ENCODE measurements at regions not wholly inside any gene's neighbourhood (a gene's known extent, or its start where the extent isn't known, plus 50 kb on each side); places are given as distances from the start of the nearest gene placed in this dataset.

GRCh38 chr1:234963180-234963903 lies 165.3 kb downstream of the TOMM20 start (continued):
- TF ChIP-seq LCORL (IDR thresholded peaks at IDR 0.05) (peak; percentile 24; the same call in 1 of the 2 replicates), LCORL (CRISPR knock-in tag; IDR thresholded peaks at IDR 0.05) (peak; percentile 78), CBFB (CRISPR knock-in tag; IDR thresholded peaks at IDR 0.05) (peak; percentile 93), NR2C2 (CRISPR knock-in tag; IDR thresholded peaks at IDR 0.05; ENCODE audit: borderline replicate concordance) (peak; percentile 75; the same call in 1 of the 2 replicates), KDM6A (CRISPR knock-in tag; IDR thresholded peaks at IDR 0.05; ENCODE audit: low read depth) (peak; percentile 33), SP5 (CRISPR knock-in tag; IDR thresholded peaks at IDR 0.05; ENCODE audit: borderline replicate concordance, low read depth) (peak; percentile 79), ZNF563 (CRISPR knock-in tag; IDR thresholded peaks at IDR 0.05) (no peak), RARG (CRISPR knock-in tag; IDR thresholded peaks at IDR 0.05; ENCODE audit: low read depth) (no peak), NFRKB (IDR thresholded peaks at IDR 0.05) (no peak), ZIK1 (CRISPR knock-in tag; IDR thresholded peaks at IDR 0.05; ENCODE audit: borderline replicate concordance, low read depth) (no peak), ZNF251 (CRISPR knock-in tag; IDR thresholded peaks at IDR 0.05) (no peak), HMGXB4 (CRISPR knock-in tag; IDR thresholded peaks at IDR 0.05; ENCODE audit: borderline replicate concordance in 1 of 2, low read depth in 1 of 2) (0 out of 4 replicates have a peak, but pooled peaks of 1 of the 2 experiments have one; percentile 55), MXD4 (CRISPR knock-in tag; IDR thresholded peaks at IDR 0.05) (no peak), BORCS8-MEF2B (CRISPR knock-in tag; IDR thresholded peaks at IDR 0.05) (peak; percentile 42), SNAPC5 (CRISPR knock-in tag; IDR thresholded peaks at IDR 0.05; ENCODE audit: borderline replicate concordance) (no peak), ZFP82 (CRISPR knock-in tag; IDR thresholded peaks at IDR 0.05; ENCODE audit: borderline replicate concordance) (no peak), XRCC5 (optimal IDR thresholded peaks at IDR 0.05; ENCODE audit: low read length) (peak; percentile 52), ZNF496 (CRISPR knock-in tag; IDR thresholded peaks at IDR 0.05; ENCODE audit: insufficient replicate concordance) (no peak), ZNF224 (CRISPR knock-in tag; IDR thresholded peaks at IDR 0.05) (no peak), ZNF709 (CRISPR knock-in tag; IDR thresholded peaks at IDR 0.05) (0 out of 2 replicates have a peak, but pooled peaks have one; percentile 14), ZNF484 (CRISPR knock-in tag; IDR thresholded peaks at IDR 0.05; ENCODE audit: borderline replicate concordance, low read depth) (no peak), NFATC3 (CRISPR knock-in tag; IDR thresholded peaks at IDR 0.05) (no peak)
- TF ChIP-seq, protein P1, sequence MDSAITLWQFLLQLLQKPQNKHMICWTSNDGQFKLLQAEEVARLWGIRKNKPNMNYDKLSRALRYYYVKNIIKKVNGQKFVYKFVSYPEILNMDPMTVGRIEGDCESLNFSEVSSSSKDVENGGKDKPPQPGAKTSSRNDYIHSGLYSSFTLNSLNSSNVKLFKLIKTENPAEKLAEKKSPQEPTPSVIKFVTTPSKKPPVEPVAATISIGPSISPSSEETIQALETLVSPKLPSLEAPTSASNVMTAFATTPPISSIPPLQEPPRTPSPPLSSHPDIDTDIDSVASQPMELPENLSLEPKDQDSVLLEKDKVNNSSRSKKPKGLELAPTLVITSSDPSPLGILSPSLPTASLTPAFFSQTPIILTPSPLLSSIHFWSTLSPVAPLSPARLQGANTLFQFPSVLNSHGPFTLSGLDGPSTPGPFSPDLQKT (CRISPR knock-in tag; IDR thresholded peaks at IDR 0.05; ENCODE audit: borderline replicate concordance): no peak
- TF ChIP-seq, protein P2, sequence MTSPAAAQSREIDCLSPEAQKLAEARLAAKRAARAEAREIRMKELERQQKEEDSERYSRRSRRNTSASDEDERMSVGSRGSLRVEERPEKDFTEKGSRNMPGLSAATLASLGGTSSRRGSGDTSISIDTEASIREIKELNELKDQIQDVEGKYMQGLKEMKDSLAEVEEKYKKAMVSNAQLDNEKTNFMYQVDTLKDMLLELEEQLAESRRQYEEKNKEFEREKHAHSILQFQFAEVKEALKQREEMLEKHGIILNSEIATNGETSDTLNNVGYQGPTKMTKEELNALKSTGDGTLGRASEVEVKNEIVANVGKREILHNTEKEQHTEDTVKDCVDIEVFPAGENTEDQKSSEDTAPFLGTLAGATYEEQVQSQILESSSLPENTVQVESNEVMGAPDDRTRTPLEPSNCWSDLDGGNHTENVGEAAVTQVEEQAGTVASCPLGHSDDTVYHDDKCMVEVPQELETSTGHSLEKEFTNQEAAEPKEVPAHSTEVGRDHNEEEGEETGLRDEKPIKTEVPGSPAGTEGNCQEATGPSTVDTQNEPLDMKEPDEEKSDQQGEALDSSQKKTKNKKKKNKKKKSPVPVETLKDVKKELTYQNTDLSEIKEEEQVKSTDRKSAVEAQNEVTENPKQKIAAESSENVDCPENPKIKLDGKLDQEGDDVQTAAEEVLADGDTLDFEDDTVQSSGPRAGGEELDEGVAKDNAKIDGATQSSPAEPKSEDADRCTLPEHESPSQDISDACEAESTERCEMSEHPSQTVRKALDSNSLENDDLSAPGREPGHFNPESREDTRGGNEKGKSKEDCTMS (CRISPR knock-in tag; conservative IDR thresholded peaks at IDR 0.05): no peak
- TF ChIP-seq, protein P3, sequence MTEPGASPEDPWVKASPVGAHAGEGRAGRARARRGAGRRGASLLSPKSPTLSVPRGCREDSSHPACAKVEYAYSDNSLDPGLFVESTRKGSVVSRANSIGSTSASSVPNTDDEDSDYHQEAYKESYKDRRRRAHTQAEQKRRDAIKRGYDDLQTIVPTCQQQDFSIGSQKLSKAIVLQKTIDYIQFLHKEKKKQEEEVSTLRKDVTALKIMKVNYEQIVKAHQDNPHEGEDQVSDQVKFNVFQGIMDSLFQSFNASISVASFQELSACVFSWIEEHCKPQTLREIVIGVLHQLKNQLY (CRISPR knock-in tag; IDR thresholded peaks at IDR 0.05): 0 out of 2 replicates have a peak, but pooled peaks have one; percentile 4
